HCT116 (cell line): ENCODE measurements at regions not wholly inside any gene's neighbourhood (a gene's known extent, or its start where the extent isn't known, plus 50 kb on each side); places are given as distances from the start of the nearest gene placed in this dataset.

Experiments used
- ATAC-seq: fragments of 200-7000 bp; cut with Tn5 transposase; 2 replicates; pipeline ENCODE4 v1.9.1; 2020; ENCODE audit warnings: mild to moderate bottlenecking, moderate library complexity
- BruUV-seq: library from RNA; stranded (reverse); fragments of 400-500 nt; replicated peaks from 2 replicates; lab custom pipeline; 2021; lab: Mats Ljungman, UMichigan
- CTCF ChIA-PET: fragments of 300-600 bp; sonication (Branson Sonifier 250); formaldehyde crosslinking; loops from one replicate; lab custom pipeline; 2021; ENCODE audit warnings: antibody characterized with exemption; lab: Charles Lee
- POLR2A ChIA-PET: fragments of 300-600, 350-600 bp; sonication (Branson Sonifier 250); formaldehyde crosslinking; loops from one replicate; lab custom pipeline; 2021; ENCODE audit warnings: antibody characterized with exemption; lab: Charles Lee
- RAD21 ChIA-PET, 2 experiments: fragments of 300-600 bp; sonication (Branson Sonifier 250); formaldehyde crosslinking; loops; one replicate each; lab custom pipeline; 2023; ENCODE audit warnings: low total read pairs in 2 of 2; ENCODE audit not compliant: uncharacterized antibody in 2 of 2, unreplicated experiment in 2 of 2, low non-redundant PET in 1 of 2; lab: Charles Lee
- DNase-seq: peaks from one replicate; pipeline ENCODE4 v3.0.0-alpha.2; 2010; ENCODE audit warnings: low read depth, low spot score
- H2AFZ ChIP-seq: fragments of 200-600 bp; shearing (Covaris generic), sonication (generic); 2 replicates; pipeline ENCODE4 v1.6.1; 2017; ENCODE audit warnings: low read depth, mixed run types, mixed read lengths, antibody characterized with exemption, low read length; ENCODE audit not compliant: poor library complexity, severe bottlenecking
- H3K27ac ChIP-seq: 2 replicates; pipeline ENCODE4 v1.5.1; 2012; ENCODE audit warnings: low read depth, low read length
- H3K27me3 ChIP-seq: fragments of 200-600 bp; sonication (generic); 2 replicates; pipeline ENCODE4 v1.6.1; 2016; ENCODE audit warnings: mixed run types, low read length, mixed read lengths; ENCODE audit not compliant: insufficient read depth
- H3K36me3 ChIP-seq, 2 experiments: fragments of 200-500 bp in 1 of 2; fragments of 200-600 bp in 1 of 2; sonication (Bioruptor generic) in 1 of 2; sonication (generic) in 1 of 2; 2 replicates each; pipeline versions ENCODE4 v1.5.1 to v1.6.1; 2014 to 2016; ENCODE audit warnings: low read length in 2 of 2, inconsistent platforms in 1 of 2, mixed read lengths in 1 of 2, mixed run types in 1 of 2; ENCODE audit not compliant: insufficient read depth in 2 of 2, control insufficient read depth in 1 of 2
- H3K4me1 ChIP-seq, 2 experiments: fragments of 200-600 bp in 1 of 2; sonication (generic) in 1 of 2; 2 replicates each; pipeline versions ENCODE4 v1.5.1 to v1.6.1; 2012 to 2017; ENCODE audit warnings: low read length in 2 of 2, inconsistent platforms in 1 of 2, mild to moderate bottlenecking in 1 of 2, mixed read lengths in 1 of 2, mixed run types in 1 of 2, moderate library complexity in 1 of 2; ENCODE audit not compliant: insufficient read depth in 2 of 2, control insufficient read depth in 1 of 2
- H3K4me2 ChIP-seq: fragments of 200-600 bp; sonication (generic); 2 replicates; pipeline ENCODE4 v1.6.1; 2017; ENCODE audit warnings: mixed run types, low read length, mixed read lengths
- H3K4me3 ChIP-seq, 2 experiments: fragments of 200-600 bp in 1 of 2; sonication (generic) in 1 of 2; replicated peaks in 1 of 2; 2 replicates each; pipeline ENCODE4 v1.5.1; 2011 to 2016; ENCODE audit warnings: low read length in 2 of 2, control low read depth in 1 of 2, low read depth in 1 of 2, mild to moderate bottlenecking in 1 of 2, mixed read lengths in 1 of 2, mixed run types in 1 of 2
- H3K79me2 ChIP-seq: fragments of 200-600 bp; sonication (generic); 2 replicates; pipeline ENCODE4 v1.6.1; 2017; ENCODE audit warnings: mild to moderate bottlenecking, mixed run types, low read length, moderate library complexity, mixed read lengths; ENCODE audit not compliant: insufficient read depth
- H3K9ac ChIP-seq: fragments of 200-600 bp; sonication (generic); 2 replicates; pipeline ENCODE4 v1.6.1; 2016; ENCODE audit warnings: low read length, mixed read lengths
- H3K9me2 ChIP-seq: fragments of 200-600 bp; sonication (generic), shearing (Covaris generic); 2 replicates; pipeline ENCODE4 v1.6.1; 2017; ENCODE audit warnings: mixed run types, mild to moderate bottlenecking, moderate library complexity; ENCODE audit not compliant: insufficient read depth
- H3K9me3 ChIP-seq, 2 experiments: fragments of 200-500 bp in 1 of 2; fragments of 200-600 bp in 1 of 2; sonication (Bioruptor generic) in 1 of 2; sonication (generic) in 1 of 2; 2 replicates each; pipeline ENCODE4 v1.6.1; 2014 to 2017; ENCODE audit warnings: low read length in 2 of 2, mixed read lengths in 2 of 2, inconsistent platforms in 1 of 2, low read depth in 1 of 2, mild to moderate bottlenecking in 1 of 2, mixed run types in 1 of 2, moderate library complexity in 1 of 2; ENCODE audit not compliant: control insufficient read depth in 1 of 2, insufficient read depth in 1 of 2
- H4K20me1 ChIP-seq: fragments of 200-600 bp; sonication (generic), shearing (Covaris generic); 2 replicates; pipeline ENCODE4 v1.6.1; 2017; ENCODE audit warnings: mixed run types, mild to moderate bottlenecking, moderate library complexity; ENCODE audit not compliant: insufficient read depth
- ATF3 ChIP-seq: IDR thresholded peaks from 2 replicates; pipeline ENCODE4 v1.6.1; 2012
- CEBPB ChIP-seq: IDR thresholded peaks from 2 replicates; pipeline ENCODE4 v1.6.1; 2012; ENCODE audit warnings: low read depth
- CTCF ChIP-seq, 3 experiments: fragments of 200-600 bp in 1 of 3; sonication (generic) in 1 of 3; IDR thresholded peaks in 2 of 3; conservative IDR thresholded peaks in 1 of 3; 2 replicates each; pipeline ENCODE4 v1.5.1; 2012 to 2017; ENCODE audit warnings: low read depth in 2 of 3, low read length in 2 of 3, antibody characterized with exemption in 1 of 3, borderline replicate concordance in 1 of 3, control low read depth in 1 of 3, mild to moderate bottlenecking in 1 of 3, mixed read lengths in 1 of 3, mixed run types in 1 of 3, moderate library complexity in 1 of 3; ENCODE audit not compliant: insufficient read depth in 1 of 3
- EGR1 ChIP-seq: IDR thresholded peaks from 2 replicates; pipeline ENCODE4 v1.6.1; 2012; ENCODE audit warnings: low read depth
- ELF1 ChIP-seq: IDR thresholded peaks from 2 replicates; pipeline ENCODE4 v1.6.1; 2012; ENCODE audit warnings: low read depth, borderline replicate concordance
- EZH2 ChIP-seq: fragments of 200-600 bp; sonication (generic); IDR thresholded peaks from 2 replicates; pipeline ENCODE4 v1.6.1; 2017; ENCODE audit warnings: antibody characterized with exemption, mixed run types
- EZH2phosphoT487 ChIP-seq: fragments of 200-600 bp; IDR thresholded peaks from 2 replicates; pipeline ENCODE4 v1.6.1; 2018; ENCODE audit warnings: antibody characterized with exemption, borderline replicate concordance
- FOSL1 ChIP-seq: IDR thresholded peaks from 2 replicates; pipeline ENCODE4 v1.6.1; 2012; ENCODE audit warnings: low read depth
- JUND ChIP-seq: IDR thresholded peaks from 2 replicates; pipeline ENCODE4 v1.6.1; 2012
- POLR2A ChIP-seq: IDR thresholded peaks from 2 replicates; pipeline ENCODE4 v1.7.0; 2011; ENCODE audit warnings: borderline replicate concordance; ENCODE audit not compliant: insufficient read depth, insufficient read length; ENCODE audit errors: extremely low read depth
- POLR2AphosphoS5 ChIP-seq: IDR thresholded peaks from 2 replicates; pipeline ENCODE4 v1.6.1; 2011; ENCODE audit warnings: mild to moderate bottlenecking, low read depth, low read length, moderate library complexity
- REST ChIP-seq: IDR thresholded peaks from 2 replicates; pipeline ENCODE4 v1.6.1; 2012; ENCODE audit warnings: low read depth
- SP1 ChIP-seq: IDR thresholded peaks from 2 replicates; pipeline ENCODE4 v1.6.1; 2012; ENCODE audit warnings: low read depth
- SRF ChIP-seq: IDR thresholded peaks from 2 replicates; pipeline ENCODE4 v1.6.1; 2012; ENCODE audit warnings: low read depth
- TCF7L2 ChIP-seq: IDR thresholded peaks from 2 replicates; pipeline ENCODE4 v1.7.0; 2011; ENCODE audit warnings: borderline replicate concordance, inconsistent platforms; ENCODE audit not compliant: insufficient read depth, insufficient read length; ENCODE audit errors: extremely low read depth
- YY1 ChIP-seq: IDR thresholded peaks from 2 replicates; pipeline ENCODE4 v1.6.1; 2011; ENCODE audit warnings: low read length, low read depth, moderate library complexity, mild to moderate bottlenecking; ENCODE audit not compliant: insufficient replicate concordance; ENCODE audit errors: extremely low read depth
- ZNF274 ChIP-seq: fragments of 200-500 bp; sonication (Bioruptor generic); IDR thresholded peaks from 2 replicates; pipeline ENCODE4 v1.6.1; 2014; ENCODE audit warnings: mild to moderate bottlenecking, low read depth, low read length, inconsistent platforms
- intact Hi-C: fragments of 100-400 bp; cut with micrococcal nuclease; formaldehyde crosslinking; loops from 2 replicates; pipeline ENCODE4 v1.10.0; 2022

- POLR2A ChIA-PET, result no interaction called here
- no peaks in the 10 kb centered on the region for H4K20me1 ChIP-seq
- TF ChIP-seq FOSL1, result no peak
- no peak for TF ChIP-seq EGR1
- TF ChIP-seq CTCF (IDR thresholded peaks at IDR 0.05 in 2 of 3, conservative IDR thresholded peaks at IDR 0.05 in 1 of 3; ENCODE audit: borderline replicate concordance in 1 of 3, insufficient read depth in 1 of 3, low read depth in 2 of 3, low read length in 2 of 3), result no peak
- TF ChIP-seq CEBPB, result no peak
- TF ChIP-seq ELF1, result no peak
- no peak for TF ChIP-seq EZH2phosphoT487
- no peak for TF ChIP-seq POLR2A
- TF ChIP-seq YY1, result no peak
- TF ChIP-seq POLR2AphosphoS5, result no peak
- TF ChIP-seq REST, result no peak
- no peak for TF ChIP-seq SP1
- no peak for TF ChIP-seq ZNF274
- TF ChIP-seq TCF7L2, result no peak
- TF ChIP-seq SRF, result no peak
- TF ChIP-seq JUND, result no peak
- TF ChIP-seq EZH2, result no peak
- TF ChIP-seq ATF3, result no peak
- no peaks in the 10 kb centered on the region for H3K9me3 ChIP-seq
- DNase-seq (no peak), ATAC-seq (no peak)
- H2AFZ ChIP-seq, result no peak overlapping the region
- H3K9ac ChIP-seq, result no peak overlapping the region
- H3K4me1 ChIP-seq, result no peaks in the 10 kb centered on the region
- H3K9me2 ChIP-seq, result no peaks in the 10 kb centered on the region
- no peak overlapping the region for H3K4me2 ChIP-seq
- CTCF ChIA-PET, result no interaction called here
- H3K27me3 ChIP-seq, result no peaks in the 10 kb centered on the region
- BruUV-seq, result no TSS peak
- H3K36me3 ChIP-seq, result no peaks in the 10 kb centered on the region
- H3K27ac ChIP-seq, result no peak overlapping the region
- RAD21 ChIA-PET, result no interaction called here
- intact Hi-C loops, result no loop called here
- no peaks in the 10 kb centered on the region for H3K79me2 ChIP-seq
- H3K4me3 ChIP-seq, result no peak overlapping the region
Measured at GRCh38 chr4:184924516-184924915, 93.8 kb upstream of the HELT start.
